Upper lobe of left lung (tissue), 4 donors: ENCODE measurements at regions not wholly inside any gene's neighbourhood (a gene's known extent, or its start where the extent isn't known, plus 50 kb on each side); places are given as distances from the start of the nearest gene placed in this dataset.

Experiments
- POLR2AphosphoS5 ChIP-seq, 2 donors: sonication (generic); formaldehyde crosslinking; IDR thresholded peaks; one replicate each; pipeline ENCODE4 v1.5.1; 2017; ENCODE audit warnings: antibody characterized with exemption in 2 of 2
- TF ChIP-seq, protein P1 (sequence below), 6 experiments: fragments of 450-650 bp in 4 of 6; fragments of 200-600 bp in 2 of 6; sonication (generic) in 2 of 6; IDR thresholded peaks; one replicate each; pipeline ENCODE4 v1.5.1; 2016 to 2019; ENCODE audit warnings: antibody characterized with exemption in 6 of 6

DNA sequence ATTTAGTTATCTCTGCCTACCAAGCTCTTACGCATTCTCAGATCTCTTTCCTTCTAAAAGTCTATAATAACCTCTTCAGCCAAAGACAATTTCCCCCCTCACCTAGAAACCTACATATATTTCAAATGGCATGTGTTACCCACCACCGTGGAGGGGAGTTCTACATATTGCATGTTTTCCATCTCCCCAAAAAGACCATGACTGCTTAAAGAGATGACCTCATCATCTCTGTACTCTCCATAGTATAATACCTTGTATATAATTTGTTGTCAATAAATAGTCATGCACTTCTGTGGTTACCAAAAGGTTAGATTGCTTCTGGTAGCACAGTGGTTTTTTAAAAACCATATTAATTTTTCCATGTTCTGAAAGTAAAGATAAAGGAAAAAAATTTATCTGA lies 148.4 kb downstream of the TBX18 start:
- TF ChIP-seq POLR2AphosphoS5 (IDR thresholded peaks at IDR 0.05): no peak
- TF ChIP-seq, protein P1, sequence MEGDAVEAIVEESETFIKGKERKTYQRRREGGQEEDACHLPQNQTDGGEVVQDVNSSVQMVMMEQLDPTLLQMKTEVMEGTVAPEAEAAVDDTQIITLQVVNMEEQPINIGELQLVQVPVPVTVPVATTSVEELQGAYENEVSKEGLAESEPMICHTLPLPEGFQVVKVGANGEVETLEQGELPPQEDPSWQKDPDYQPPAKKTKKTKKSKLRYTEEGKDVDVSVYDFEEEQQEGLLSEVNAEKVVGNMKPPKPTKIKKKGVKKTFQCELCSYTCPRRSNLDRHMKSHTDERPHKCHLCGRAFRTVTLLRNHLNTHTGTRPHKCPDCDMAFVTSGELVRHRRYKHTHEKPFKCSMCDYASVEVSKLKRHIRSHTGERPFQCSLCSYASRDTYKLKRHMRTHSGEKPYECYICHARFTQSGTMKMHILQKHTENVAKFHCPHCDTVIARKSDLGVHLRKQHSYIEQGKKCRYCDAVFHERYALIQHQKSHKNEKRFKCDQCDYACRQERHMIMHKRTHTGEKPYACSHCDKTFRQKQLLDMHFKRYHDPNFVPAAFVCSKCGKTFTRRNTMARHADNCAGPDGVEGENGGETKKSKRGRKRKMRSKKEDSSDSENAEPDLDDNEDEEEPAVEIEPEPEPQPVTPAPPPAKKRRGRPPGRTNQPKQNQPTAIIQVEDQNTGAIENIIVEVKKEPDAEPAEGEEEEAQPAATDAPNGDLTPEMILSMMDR (IDR thresholded peaks at IDR 0.05): no peak
